HG03432 (cell line): ENCODE measurements at regions not wholly inside any gene's neighbourhood (a gene's known extent, or its start where the extent isn't known, plus 50 kb on each side); places are given as distances from the start of the nearest gene placed in this dataset.
"Not testable (repeated sequence)": the region's sequence is repeated elsewhere in the genome, so short reads cannot be mapped to it uniquely, and the experiment has no call there.

Source experiments
- ATAC-seq: cut with Tn5 transposase; IDR thresholded peaks from one replicate; pipeline ENCODE4 v1.9.1; 2021; ENCODE audit warnings: mild to moderate bottlenecking, moderate library complexity; ENCODE audit not compliant: unreplicated experiment

- ATAC-seq, result no peak
These were observed 298.6 kb downstream of the SUCLG1 start for GRCh38 chr2:84160453-84160852.

GRCh38 chr2:84158605-84159004 is 300.5 kb downstream of the SUCLG1 start:
- no peak for ATAC-seq

GRCh38 chr2:84152462-84152861 is 306.6 kb downstream of the SUCLG1 start:
- no peak for ATAC-seq

- no peak for ATAC-seq
These were observed 314.7 kb downstream of the SUCLG1 start for GRCh38 chr2:84144345-84144744.

- no peak for ATAC-seq
These were observed 322.0 kb downstream of the SUCLG1 start for GRCh38 chr2:84137034-84137433.

GRCh38 chr2:84132370-84132769 is 326.7 kb downstream of the SUCLG1 start:
- ATAC-seq, result no peak

- ATAC-seq, result no peak
These were observed 327.7 kb downstream of the SUCLG1 start for GRCh38 chr2:84131278-84131830.

GRCh38 chr2:84129018-84129417 is 330.1 kb downstream of the SUCLG1 start:
- no peak for ATAC-seq

- ATAC-seq, result not testable (repeated sequence)
These were observed 331.3 kb downstream of the SUCLG1 start for GRCh38 chr2:84127812-84128211.

GRCh38 chr2:84126530-84126929 is 332.6 kb downstream of the SUCLG1 start:
- ATAC-seq, result no peak

GRCh38 chr2:84126084-84126483 is 333.0 kb downstream of the SUCLG1 start:
- ATAC-seq, result no peak

- ATAC-seq, result no peak
These were observed 342.9 kb downstream of the SUCLG1 start for GRCh38 chr2:84116143-84116542.

- peak; percentile 98 for ATAC-seq
These were observed 343.8 kb downstream of the SUCLG1 start for GRCh38 chr2:84115173-84115857.

GRCh38 chr2:84103816-84104527 is 355.1 kb downstream of the SUCLG1 start:
- not testable (repeated sequence) for ATAC-seq

- ATAC-seq, result no peak
These were observed 356.8 kb downstream of the SUCLG1 start for GRCh38 chr2:84102274-84102673.

GRCh38 chr2:84088656-84089055 is 370.4 kb downstream of the SUCLG1 start:
- no peak for ATAC-seq

GRCh38 chr2:84085562-84085961 is 373.5 kb downstream of the SUCLG1 start:
- ATAC-seq, result no peak

GRCh38 chr2:84084856-84085255 is 374.2 kb downstream of the SUCLG1 start:
- no peak for ATAC-seq

- no peak for ATAC-seq
These were observed 375.1 kb downstream of the SUCLG1 start for GRCh38 chr2:84083984-84084383.

- ATAC-seq, result no peak
These were observed 380.6 kb downstream of the SUCLG1 start for GRCh38 chr2:84078471-84078870.

- ATAC-seq, result peak; percentile 68
These were observed 381.6 kb downstream of the SUCLG1 start for GRCh38 chr2:84077496-84077895.

- no peak for ATAC-seq
These were observed 388.0 kb downstream of the SUCLG1 start for GRCh38 chr2:84071050-84071449.
